Ectodermal cell (in vitro differentiated cells): ENCODE measurements at regions not wholly inside any gene's neighbourhood (a gene's known extent, or its start where the extent isn't known, plus 50 kb on each side); places are given as distances from the start of the nearest gene placed in this dataset.

ENCODE experiments used
- H3K27ac ChIP-seq: 2 replicates; pipeline ENCODE4 v1.7.0; 2013; ENCODE audit warnings: mild to moderate bottlenecking, low read depth, low read length; ENCODE audit not compliant: insufficient read depth, poor library complexity, severe bottlenecking
- H3K27me3 ChIP-seq: 2 replicates; pipeline ENCODE4 v1.7.0; 2013; ENCODE audit warnings: mild to moderate bottlenecking, low read length; ENCODE audit not compliant: insufficient read depth, control insufficient read depth, poor library complexity, severe bottlenecking
- H3K36me3 ChIP-seq: one replicate; pipeline ENCODE4 v1.7.0; 2013; ENCODE audit warnings: low read length; ENCODE audit not compliant: control insufficient read depth, insufficient read depth
- H3K4me1 ChIP-seq: one replicate; pipeline ENCODE4 v1.7.0; 2013; ENCODE audit warnings: low read length; ENCODE audit not compliant: control insufficient read depth, insufficient read depth
- H3K4me3 ChIP-seq: 2 replicates; pipeline ENCODE4 v1.7.0; 2013; ENCODE audit warnings: low read depth, low read length, control low read depth; ENCODE audit not compliant: insufficient read depth
- H3K9me3 ChIP-seq: 2 replicates; pipeline ENCODE4 v1.7.0; 2013; ENCODE audit warnings: mild to moderate bottlenecking, low read length, moderate library complexity; ENCODE audit not compliant: control insufficient read depth
- WGBS, 2 experiments: methylation state at CpG; one replicate each; pipeline ENCODE4 v1.1.7; 2013; ENCODE audit warnings: missing lambda C conversion rate in 2 of 2; 5-methylcytosine and 5-hydroxymethylcytosine counted together

GRCh38 chr12:125284087-125284486, 218.9 kb downstream of the AACS start:
- Histone ChIP-seq H3K27ac (no peak overlapping the region), H3K27me3 (no peaks in the 10 kb centered on the region), H3K4me1 (peaks cover 8% of the 10 kb centered on the region), H3K36me3 (no peaks in the 10 kb centered on the region), H3K9me3 (no peaks in the 10 kb centered on the region), H3K4me3 (no peak overlapping the region)
- 94% methylated on average over 5 of the region's 5 CpGs for WGBS, 2 experiments

- H3K27ac ChIP-seq = no peak overlapping the region
- WGBS, 2 experiments = 96% methylated on average over 7 of the region's 7 CpGs
Observed at GRCh38 chr12:125284945-125285685, 219.9 kb downstream of the AACS start.

GRCh38 chr12:125286005-125286727, 220.9 kb downstream of the AACS start:
- Histone ChIP-seq H3K27ac (no peak overlapping the region), H3K36me3 (no peaks in the 10 kb centered on the region), H3K4me1 (peaks cover 2% of the 10 kb centered on the region), H3K4me3 (no peak overlapping the region), H3K27me3 (no peaks in the 10 kb centered on the region), H3K9me3 (no peaks in the 10 kb centered on the region)
- 94 to 97% methylated on average over 7 of the region's 7 CpGs for WGBS, 2 experiments

More at GRCh38 chr12:125284945-125285685, 219.9 kb downstream of the AACS start:
- peaks cover 8% of the 10 kb centered on the region for H3K4me1 ChIP-seq
- H3K27me3 ChIP-seq = no peaks in the 10 kb centered on the region
- no peak overlapping the region for H3K4me3 ChIP-seq
- H3K9me3 ChIP-seq = no peaks in the 10 kb centered on the region
- H3K36me3 ChIP-seq = no peaks in the 10 kb centered on the region

GRCh38 chr12:125287155-125287847, 222.1 kb downstream of the AACS start:
- no peak overlapping the region for H3K4me3 ChIP-seq
- no peaks in the 10 kb centered on the region for H3K9me3 ChIP-seq
- 92 to 94% methylated on average over 5 of the region's 5 CpGs for WGBS, 2 experiments
- H3K4me1 ChIP-seq = no peaks in the 10 kb centered on the region
- no peaks in the 10 kb centered on the region for H3K36me3 ChIP-seq
- no peak overlapping the region for H3K27ac ChIP-seq
- no peaks in the 10 kb centered on the region for H3K27me3 ChIP-seq

- Histone ChIP-seq H3K4me3 (no peak overlapping the region), H3K27me3 (no peaks in the 10 kb centered on the region), H3K36me3 (no peaks in the 10 kb centered on the region), H3K27ac (no peak overlapping the region), H3K4me1 (no peaks in the 10 kb centered on the region), H3K9me3 (no peaks in the 10 kb centered on the region)
- 83 to 84% methylated on average over 7 of the region's 7 CpGs for WGBS, 2 experiments
Observed at GRCh38 chr12:125288931-125289928, 224.0 kb downstream of the AACS start.

GRCh38 chr12:125289970-125290369, 224.7 kb downstream of the AACS start:
- WGBS, 2 experiments = 95 to 96% methylated on average over 9 of the region's 9 CpGs
- H3K4me3 ChIP-seq = no peak overlapping the region
- H3K36me3 ChIP-seq = no peaks in the 10 kb centered on the region
- H3K4me1 ChIP-seq = no peaks in the 10 kb centered on the region
- no peak overlapping the region for H3K27ac ChIP-seq
- no peaks in the 10 kb centered on the region for H3K27me3 ChIP-seq
- no peaks in the 10 kb centered on the region for H3K9me3 ChIP-seq

- Histone ChIP-seq H3K9me3 (no peaks in the 10 kb centered on the region), H3K4me1 (peaks cover 3% of the 10 kb centered on the region), H3K4me3 (no peak overlapping the region), H3K27ac (no peak overlapping the region), H3K36me3 (no peaks in the 10 kb centered on the region), H3K27me3 (no peaks in the 10 kb centered on the region)
- 95 to 96% methylated on average over 3 of the region's 3 CpGs for WGBS, 2 experiments
Observed at GRCh38 chr12:125292700-125293099, 227.5 kb downstream of the AACS start.

GRCh38 chr12:125295550-125295949, 230.3 kb downstream of the AACS start:
- H3K27me3 ChIP-seq = no peaks in the 10 kb centered on the region
- H3K4me3 ChIP-seq = no peak overlapping the region
- H3K27ac ChIP-seq = no peak overlapping the region
- no peaks in the 10 kb centered on the region for H3K36me3 ChIP-seq
- H3K4me1 ChIP-seq = peaks cover 3% of the 10 kb centered on the region
- WGBS, 2 experiments = 96% methylated on average over 5 of the region's 5 CpGs
- no peaks in the 10 kb centered on the region for H3K9me3 ChIP-seq

- no peaks in the 10 kb centered on the region for H3K36me3 ChIP-seq
- no peak overlapping the region for H3K27ac ChIP-seq
- H3K27me3 ChIP-seq = no peaks in the 10 kb centered on the region
- no peak overlapping the region for H3K4me3 ChIP-seq
- H3K9me3 ChIP-seq = no peaks in the 10 kb centered on the region
- H3K4me1 ChIP-seq = peaks cover 3% of the 10 kb centered on the region
- 79 to 82% methylated on average over 9 of the region's 9 CpGs for WGBS, 2 experiments
Observed at GRCh38 chr12:125296701-125297100, 231.5 kb downstream of the AACS start.
